VCaP (cell line): ENCODE measurements at regions not wholly inside any gene's neighbourhood (a gene's known extent, or its start where the extent isn't known, plus 50 kb on each side); places are given as distances from the start of the nearest gene placed in this dataset.

ENCODE experiments used
- H3K27ac ChIP-seq: fragments of 450-650 bp; 2 replicates; pipeline ENCODE4 v1.5.1; 2017
- TF ChIP-seq, protein P1 (sequence below): fragments of 450-650 bp; conservative IDR thresholded peaks from 2 replicates; pipeline ENCODE4 v1.5.1; 2017; ENCODE audit warnings: mild to moderate bottlenecking, moderate library complexity

DNA sequence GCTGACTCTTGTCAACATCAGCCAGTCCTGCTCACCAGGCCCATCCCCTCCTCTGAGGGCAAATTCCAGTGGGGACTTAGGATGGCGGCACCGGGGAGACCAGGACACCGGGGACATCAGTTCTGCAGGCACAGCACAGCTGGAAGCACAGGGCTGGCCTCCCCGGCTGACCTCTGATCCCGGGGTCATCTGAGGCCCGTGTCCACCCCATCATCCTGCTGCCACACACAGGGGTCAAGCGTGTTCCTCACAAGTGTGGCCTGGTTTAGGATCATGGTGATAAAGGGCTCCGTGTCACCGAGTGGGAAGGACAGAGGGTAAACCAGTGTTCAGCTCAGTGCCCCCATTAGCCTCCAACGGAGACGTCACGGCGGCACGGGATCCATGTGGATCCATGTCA lies 58.1 kb upstream of the CTDP1 start:
- no peak overlapping the region for H3K27ac ChIP-seq
- TF ChIP-seq, protein P1, sequence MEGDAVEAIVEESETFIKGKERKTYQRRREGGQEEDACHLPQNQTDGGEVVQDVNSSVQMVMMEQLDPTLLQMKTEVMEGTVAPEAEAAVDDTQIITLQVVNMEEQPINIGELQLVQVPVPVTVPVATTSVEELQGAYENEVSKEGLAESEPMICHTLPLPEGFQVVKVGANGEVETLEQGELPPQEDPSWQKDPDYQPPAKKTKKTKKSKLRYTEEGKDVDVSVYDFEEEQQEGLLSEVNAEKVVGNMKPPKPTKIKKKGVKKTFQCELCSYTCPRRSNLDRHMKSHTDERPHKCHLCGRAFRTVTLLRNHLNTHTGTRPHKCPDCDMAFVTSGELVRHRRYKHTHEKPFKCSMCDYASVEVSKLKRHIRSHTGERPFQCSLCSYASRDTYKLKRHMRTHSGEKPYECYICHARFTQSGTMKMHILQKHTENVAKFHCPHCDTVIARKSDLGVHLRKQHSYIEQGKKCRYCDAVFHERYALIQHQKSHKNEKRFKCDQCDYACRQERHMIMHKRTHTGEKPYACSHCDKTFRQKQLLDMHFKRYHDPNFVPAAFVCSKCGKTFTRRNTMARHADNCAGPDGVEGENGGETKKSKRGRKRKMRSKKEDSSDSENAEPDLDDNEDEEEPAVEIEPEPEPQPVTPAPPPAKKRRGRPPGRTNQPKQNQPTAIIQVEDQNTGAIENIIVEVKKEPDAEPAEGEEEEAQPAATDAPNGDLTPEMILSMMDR: no peak

DNA sequence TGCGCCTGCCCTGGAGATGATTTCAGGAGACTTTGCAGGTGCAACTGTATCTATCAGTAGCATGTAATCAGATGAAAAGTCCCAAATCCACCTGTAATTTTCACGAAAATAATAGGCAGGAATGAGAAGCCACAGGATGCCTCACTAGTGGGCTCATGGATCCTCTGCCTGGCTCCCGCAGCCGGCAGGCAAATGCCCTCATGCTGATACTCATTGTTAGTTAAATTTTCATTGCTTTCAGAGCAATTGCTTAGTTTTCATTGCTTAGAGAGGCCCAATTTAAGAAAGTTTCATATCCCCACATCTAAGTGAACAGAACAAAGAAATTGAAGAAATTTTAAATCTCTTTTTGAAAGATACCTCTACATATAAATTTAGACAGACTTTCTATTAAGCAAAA lies 57.6 kb upstream of the CTDP1 start:
- TF ChIP-seq, protein P1: no peak
- no peak overlapping the region for H3K27ac ChIP-seq

DNA sequence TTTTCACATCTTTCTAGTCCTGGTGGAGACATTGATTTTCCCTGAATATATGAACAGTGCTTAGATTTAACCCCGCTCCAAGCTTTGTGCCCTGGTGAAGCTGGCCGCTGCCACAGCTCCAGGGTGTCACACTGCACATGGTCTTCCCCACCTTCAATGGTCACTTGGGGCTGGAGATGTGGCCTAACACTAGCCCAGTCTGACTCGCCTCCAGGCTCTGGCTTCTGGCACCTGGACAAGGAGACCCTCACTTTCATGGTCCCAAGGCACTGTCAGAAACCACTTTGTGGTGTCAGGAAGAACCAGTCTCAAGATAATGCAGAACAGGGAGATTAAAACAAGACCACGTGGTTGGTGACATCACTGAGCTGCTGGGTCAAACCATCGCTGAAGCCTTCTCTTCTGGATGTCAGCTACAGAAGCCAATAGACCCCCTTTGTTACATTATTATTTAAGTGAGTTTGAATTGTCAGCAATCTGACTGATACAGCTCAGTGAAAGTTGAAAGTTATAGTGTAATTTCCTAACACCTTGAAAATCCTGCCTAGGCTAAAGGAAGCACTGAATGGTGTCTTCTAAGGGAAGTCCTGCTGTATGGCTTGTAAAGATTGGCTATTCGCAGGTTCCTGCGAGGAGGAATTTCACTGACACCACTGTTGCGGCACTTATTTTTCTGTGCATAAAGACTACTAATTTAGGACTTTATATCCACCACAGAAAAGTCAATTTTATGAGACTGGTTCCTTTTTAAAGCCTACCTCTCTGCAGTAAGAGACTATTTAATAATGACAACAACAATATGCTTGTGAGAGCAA lies 55.0 kb upstream of the CTDP1 start:
- no peak overlapping the region for H3K27ac ChIP-seq
- TF ChIP-seq, protein P1: no peak

DNA sequence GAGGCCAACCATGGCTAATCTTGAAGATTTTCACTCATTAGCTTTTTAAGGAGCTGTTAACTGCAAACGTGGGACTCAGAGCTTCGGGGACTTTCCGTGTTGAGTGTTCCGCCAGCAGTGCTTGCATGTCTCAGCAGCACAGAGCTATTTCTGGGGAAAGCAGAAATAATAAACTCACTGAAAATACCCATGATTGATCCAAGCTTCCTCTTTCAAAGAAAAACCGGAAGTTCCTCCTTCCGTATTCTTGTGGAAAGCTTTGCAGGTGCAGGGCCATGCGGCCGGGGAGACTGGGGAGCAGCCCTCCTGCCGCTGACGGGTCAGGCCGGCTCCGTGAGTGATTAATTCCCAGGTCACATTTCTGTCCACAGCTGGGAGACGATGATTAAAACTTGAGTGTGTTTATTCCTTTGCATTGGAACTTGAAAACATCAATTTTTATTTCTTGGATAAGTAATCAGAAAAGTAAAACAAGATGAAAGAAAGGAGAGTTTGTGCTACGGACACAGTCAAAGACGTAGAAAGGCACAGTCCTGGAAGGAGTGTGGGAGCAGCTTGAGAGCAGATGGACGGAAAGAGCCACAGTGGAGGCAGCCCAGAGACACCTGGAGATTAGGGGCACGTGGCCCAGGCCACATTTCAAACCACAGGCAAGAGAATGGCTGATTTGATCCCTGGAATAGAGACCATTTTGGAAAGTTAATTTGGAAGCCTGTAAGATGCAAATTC lies 54.2 kb upstream of the CTDP1 start:
- TF ChIP-seq, protein P1: no peak
- no peak overlapping the region for H3K27ac ChIP-seq

DNA sequence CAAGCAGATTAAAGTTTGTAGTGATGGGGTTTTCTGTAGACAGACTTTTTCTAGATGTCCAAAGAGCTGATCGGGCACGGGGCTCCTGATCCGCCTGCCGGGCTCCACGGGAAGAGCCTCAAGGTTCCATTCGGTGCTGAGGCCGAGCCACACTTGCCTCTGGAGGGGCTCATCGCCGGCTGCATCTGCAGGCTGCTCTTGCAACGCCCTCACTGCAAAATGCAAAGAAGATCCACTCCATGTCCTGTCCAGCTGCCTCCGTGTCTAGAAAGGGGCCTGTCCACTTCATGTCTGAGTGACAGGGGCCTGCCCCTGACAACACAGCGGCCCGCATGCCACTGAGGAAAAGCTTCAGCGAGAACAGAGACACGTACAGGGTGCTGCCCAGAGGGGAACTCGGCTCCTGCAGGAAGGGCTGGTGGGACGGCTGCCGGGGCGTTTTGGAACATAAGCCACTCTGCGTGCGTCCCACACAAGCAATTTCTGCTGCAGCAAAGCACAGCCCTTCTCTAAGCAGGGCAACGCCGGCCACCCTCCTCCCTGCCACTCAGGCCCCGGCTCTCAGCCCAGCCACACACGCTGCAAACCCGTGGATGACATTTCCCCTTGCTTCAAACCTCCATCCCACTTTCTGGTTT lies 53.6 kb upstream of the CTDP1 start:
- H3K27ac ChIP-seq: no peak overlapping the region
- TF ChIP-seq, protein P1: no peak

DNA sequence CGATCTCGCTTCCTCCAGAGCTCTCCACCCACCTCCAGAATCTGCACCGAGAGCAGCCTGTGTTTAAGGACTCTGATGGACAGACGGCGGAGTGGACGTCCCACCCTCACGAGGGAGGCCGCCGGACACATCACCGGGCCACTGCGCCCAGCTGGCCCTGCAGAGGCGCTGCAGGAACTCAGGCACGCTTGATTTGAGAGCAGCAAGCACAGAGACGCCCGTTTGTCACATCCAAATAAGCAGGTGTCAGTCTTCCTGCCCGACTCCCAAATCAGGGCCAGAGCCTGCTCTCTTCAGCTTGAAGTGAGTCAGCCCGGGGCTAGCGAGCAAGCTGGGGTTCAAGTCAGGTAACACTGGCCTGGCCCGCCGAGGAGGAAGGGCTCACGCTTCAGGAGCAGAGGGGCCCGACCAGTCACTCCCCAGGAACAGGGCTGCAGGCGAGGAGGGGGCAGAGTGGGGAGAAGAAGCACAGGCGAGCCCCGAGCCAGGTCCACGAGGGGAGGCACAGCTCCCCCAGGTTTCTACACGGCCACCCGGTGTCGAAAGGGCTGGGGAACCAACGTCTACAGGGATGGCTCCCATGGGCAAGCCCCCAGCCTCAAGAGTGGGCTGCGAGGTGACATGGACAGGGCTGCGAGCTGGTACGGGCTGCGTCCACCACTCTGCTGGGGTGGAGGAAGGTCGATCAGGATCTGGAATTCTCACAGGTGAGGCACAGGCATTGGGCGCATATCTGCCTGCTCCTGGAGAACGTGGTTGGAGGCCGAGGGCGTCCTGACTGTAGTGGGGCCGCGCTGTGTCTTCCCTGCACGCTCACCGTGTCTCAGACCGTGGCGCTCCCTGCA lies 52.5 kb upstream of the CTDP1 start:
- H3K27ac ChIP-seq: no peak overlapping the region
- TF ChIP-seq, protein P1: no peak
